H1 (cell line): ENCODE measurements at regions not wholly inside any gene's neighbourhood (a gene's known extent, or its start where the extent isn't known, plus 50 kb on each side); places are given as distances from the start of the nearest gene placed in this dataset.

Experiments used
- CTCF ChIA-PET: fragments of 300-600 bp; sonication (Branson Sonifier 250); formaldehyde crosslinking; loops from one replicate; lab custom pipeline; 2021; ENCODE audit not compliant: partially characterized antibody; lab: Charles Lee
- POLR2A ChIA-PET: fragments of 300-600 bp; sonication (Branson Sonifier 250); formaldehyde crosslinking; loops from one replicate; lab custom pipeline; 2021; ENCODE audit warnings: inconsistent platforms; ENCODE audit not compliant: partially characterized antibody; lab: Charles Lee
- DNase-seq, 2 experiments: peaks; one replicate each; pipeline versions ENCODE4 v3.0.0 to v3.0.0-alpha.2; 2010 to 2022; ENCODE audit warnings: low spot score in 2 of 2, low read depth in 1 of 2, mixed read lengths in 1 of 2
- FAIRE-seq: peaks from 2 replicates; lab custom pipeline; 2011; peaks lifted over from hg19 to GRCh38; lab: Jason Lieb, UNC
- H2AFZ ChIP-seq: 2 replicates; pipeline ENCODE4 v1.8.1; 2012; ENCODE audit warnings: low read length, inconsistent platforms
- H2AK5ac ChIP-seq: 2 replicates; pipeline ENCODE4 v1.6.1; 2013; ENCODE audit warnings: low read depth, low read length
- H2BK120ac ChIP-seq: replicated peaks from 2 replicates; pipeline ENCODE3; 2013; ENCODE audit warnings: low read depth, low read length, inconsistent platforms
- H2BK12ac ChIP-seq: 2 replicates; pipeline ENCODE4 v1.6.1; 2013; ENCODE audit warnings: low read depth, low read length
- H2BK15ac ChIP-seq: 2 replicates; pipeline ENCODE4 v1.6.1; 2013; ENCODE audit warnings: low read length
- H2BK20ac ChIP-seq: 2 replicates; pipeline ENCODE4 v1.6.1; 2013; ENCODE audit warnings: low read length
- H2BK5ac ChIP-seq: 2 replicates; pipeline ENCODE4 v1.6.1; 2013; ENCODE audit warnings: low read depth, low read length
- H3K14ac ChIP-seq: 2 replicates; pipeline ENCODE4 v1.6.1; 2013; ENCODE audit warnings: inconsistent platforms; ENCODE audit not compliant: insufficient read length
- H3K18ac ChIP-seq: 2 replicates; pipeline ENCODE4 v1.6.1; 2013; ENCODE audit warnings: low read length; ENCODE audit errors: extremely low read depth
- H3K23ac ChIP-seq: 2 replicates; pipeline ENCODE4 v1.6.1; 2013; ENCODE audit warnings: inconsistent platforms; ENCODE audit not compliant: insufficient read length
- H3K23me2 ChIP-seq: 2 replicates; pipeline ENCODE4 v1.6.1; 2013; ENCODE audit warnings: low read depth, low read length
- H3K27ac ChIP-seq: 2 replicates; pipeline ENCODE4 v1.6.1; 2011; ENCODE audit warnings: low read depth, low read length, inconsistent platforms
- H3K27me3 ChIP-seq, 4 experiments: replicated peaks in 1 of 4; 1 replicate in 1 of 4; 2 replicates in 3 of 4; pipeline versions ENCODE4 v1.6.1 to v1.8.1; 2011 to 2013; ENCODE audit warnings: low read length in 3 of 4, mild to moderate bottlenecking in 3 of 4, inconsistent platforms in 2 of 4, mixed read lengths in 2 of 4, moderate library complexity in 1 of 4; ENCODE audit not compliant: control insufficient read depth in 3 of 4, insufficient read depth in 3 of 4; ENCODE audit errors: extremely low read depth in 1 of 4
- H3K36me3 ChIP-seq, 4 experiments: 2 replicates each; pipeline versions ENCODE4 v1.6.1 to v1.8.1; 2011 to 2013; ENCODE audit warnings: mild to moderate bottlenecking in 4 of 4, low read length in 3 of 4, moderate library complexity in 2 of 4, control low read depth in 1 of 4, inconsistent platforms in 1 of 4; ENCODE audit not compliant: insufficient read depth in 4 of 4, control insufficient read depth in 2 of 4
- H3K4ac ChIP-seq: replicated peaks from 2 replicates; pipeline ENCODE3; 2013; ENCODE audit warnings: low read length, low read depth, mixed read lengths, inconsistent platforms; ENCODE audit not compliant: insufficient read length
- H3K4me1 ChIP-seq, 4 experiments: replicated peaks in 1 of 4; 1 replicate in 1 of 4; 2 replicates in 3 of 4; pipeline versions ENCODE4 v1.6.1 to v1.8.1; 2011 to 2013; ENCODE audit warnings: low read length in 3 of 4, inconsistent platforms in 2 of 4, mixed read lengths in 1 of 4; ENCODE audit not compliant: insufficient read depth in 4 of 4, control insufficient read depth in 3 of 4
- H3K4me2 ChIP-seq, 2 experiments: 2 replicates each; pipeline versions ENCODE4 v1.6.1 to v1.8.1; 2011 to 2013; ENCODE audit warnings: low read depth in 2 of 2, low read length in 2 of 2, control low read depth in 1 of 2, inconsistent platforms in 1 of 2, mild to moderate bottlenecking in 1 of 2; ENCODE audit not compliant: insufficient read depth in 1 of 2
- H3K4me3 ChIP-seq, 4 experiments: fragments of 200-600, 300-600 bp in 1 of 4; sonication (generic), shearing (Covaris generic), sonication (Bioruptor Twin) in 1 of 4; 2 replicates each; pipeline versions ENCODE4 v1.5.1 to v1.8.1; 2011 to 2016; ENCODE audit warnings: low read length in 4 of 4, low read depth in 3 of 4, control low read depth in 2 of 4, inconsistent platforms in 2 of 4, mild to moderate bottlenecking in 2 of 4, mixed read lengths in 1 of 4, moderate library complexity in 1 of 4; ENCODE audit not compliant: insufficient read depth in 2 of 4; ENCODE audit errors: extremely low read depth in 1 of 4
- H3K56ac ChIP-seq: replicated peaks from 2 replicates; pipeline ENCODE3; 2013; ENCODE audit warnings: low read depth, mild to moderate bottlenecking, mixed read lengths, low read length, inconsistent platforms; ENCODE audit not compliant: insufficient read length
- H3K79me1 ChIP-seq: 2 replicates; pipeline ENCODE4 v1.6.1; 2013; ENCODE audit warnings: low read depth, low read length, control low read depth
- H3K79me2 ChIP-seq, 2 experiments: 2 replicates each; pipeline versions ENCODE4 v1.6.1 to v1.8.1; 2012 to 2013; ENCODE audit warnings: low read length in 2 of 2, mild to moderate bottlenecking in 2 of 2, inconsistent platforms in 1 of 2; ENCODE audit not compliant: insufficient read depth in 2 of 2, control insufficient read depth in 1 of 2
- H3K9ac ChIP-seq, 4 experiments: replicated peaks in 1 of 4; 1 replicate in 1 of 4; 2 replicates in 3 of 4; pipeline versions ENCODE4 v1.6.1 to v1.8.1; 2011 to 2013; ENCODE audit warnings: low read depth in 3 of 4, low read length in 3 of 4, control low read depth in 2 of 4, mild to moderate bottlenecking in 2 of 4, moderate library complexity in 2 of 4, inconsistent platforms in 1 of 4; ENCODE audit errors: extremely low read depth in 1 of 4
- H3K9me3 ChIP-seq, 2 experiments: 2 replicates each; pipeline versions ENCODE4 v1.6.1 to v1.8.1; 2012 to 2013; ENCODE audit warnings: mild to moderate bottlenecking in 2 of 2, moderate library complexity in 2 of 2, control low read depth in 1 of 2, inconsistent platforms in 1 of 2, low read depth in 1 of 2, low read length in 1 of 2, mixed read lengths in 1 of 2; ENCODE audit not compliant: insufficient read depth in 2 of 2
- H4K20me1 ChIP-seq, 2 experiments: replicated peaks in 1 of 2; 2 replicates each; pipeline versions ENCODE3 to v1.8.1; 2011 to 2013; ENCODE audit warnings: inconsistent platforms in 2 of 2, low read length in 2 of 2, mild to moderate bottlenecking in 1 of 2; ENCODE audit not compliant: insufficient read depth in 2 of 2, control insufficient read depth in 1 of 2
- H4K5ac ChIP-seq: 2 replicates; pipeline ENCODE4 v1.6.1; 2013; ENCODE audit warnings: low read length, low read depth, mixed read lengths, inconsistent platforms; ENCODE audit not compliant: insufficient read length
- H4K8ac ChIP-seq: 2 replicates; pipeline ENCODE4 v1.8.0; 2013; ENCODE audit warnings: mild to moderate bottlenecking, moderate library complexity, low read length, inconsistent platforms; ENCODE audit not compliant: insufficient read depth; ENCODE audit errors: extremely low read depth
- H4K91ac ChIP-seq: replicated peaks from 2 replicates; pipeline ENCODE3; 2013; ENCODE audit warnings: low read length, mixed read lengths, inconsistent platforms; ENCODE audit not compliant: insufficient read length
- CHD1 ChIP-seq: IDR thresholded peaks from 2 replicates; pipeline ENCODE4 v1.6.1; 2012; ENCODE audit warnings: low read depth, low read length, improper control_type of control experiment
- CREB1 ChIP-seq: IDR thresholded peaks from 2 replicates; pipeline ENCODE4 v1.6.1; 2012; ENCODE audit warnings: inconsistent platforms
- EGR1 ChIP-seq: IDR thresholded peaks from 2 replicates; pipeline ENCODE4 v1.6.1; 2011; ENCODE audit warnings: low read depth, low read length, borderline replicate concordance
- KDM5A ChIP-seq: fragments of 200-600 bp; IDR thresholded peaks from 2 replicates; pipeline ENCODE4 v1.7.1; 2012; ENCODE audit warnings: mild to moderate bottlenecking, low read length, inconsistent platforms, mixed read lengths
- RNF2 ChIP-seq: fragments of 200-900, 300-1000 bp; sonication (generic); IDR thresholded peaks from 2 replicates; pipeline ENCODE4 v1.7.1; 2016; ENCODE audit warnings: borderline replicate concordance, low read depth, mild to moderate bottlenecking, antibody characterized with exemption, low read length; ENCODE audit not compliant: poor library complexity, severe bottlenecking; ENCODE audit errors: missing control alignments
- SIX5 ChIP-seq: IDR thresholded peaks from 2 replicates; pipeline ENCODE4 v1.6.1; 2011; ENCODE audit warnings: mild to moderate bottlenecking, low read depth, low read length
- SP4 ChIP-seq: IDR thresholded peaks from 2 replicates; pipeline ENCODE4 v1.6.1; 2012; ENCODE audit warnings: low read length, inconsistent platforms
- SRF ChIP-seq: IDR thresholded peaks from 2 replicates; pipeline ENCODE4 v1.6.1; 2011; ENCODE audit warnings: mild to moderate bottlenecking, low read depth, low read length, moderate library complexity
- TCF12 ChIP-seq: IDR thresholded peaks from 2 replicates; pipeline ENCODE4 v1.6.1; 2011; ENCODE audit warnings: low read depth, mild to moderate bottlenecking, low read length
- WGBS, 2 experiments: shearing (Covaris generic) in 1 of 2; methylation state at CpG; one replicate each; pipeline versions ENCODE4 v1.1.6 to v1.1.7; 2013 to 2015; ENCODE audit warnings: low lambda C conversion rate in 2 of 2, mixed read lengths in 2 of 2, inconsistent platforms in 1 of 2, low coverage in 1 of 2, missing lambda C conversion rate in 1 of 2; ENCODE audit not compliant: insufficient replicate concordance in 2 of 2, insufficient coverage in 1 of 2, insufficient read length in 1 of 2; ENCODE audit errors: extremely low coverage in 1 of 2, missing lambda C conversion rate in 1 of 2; 5-methylcytosine and 5-hydroxymethylcytosine counted together

DNA sequence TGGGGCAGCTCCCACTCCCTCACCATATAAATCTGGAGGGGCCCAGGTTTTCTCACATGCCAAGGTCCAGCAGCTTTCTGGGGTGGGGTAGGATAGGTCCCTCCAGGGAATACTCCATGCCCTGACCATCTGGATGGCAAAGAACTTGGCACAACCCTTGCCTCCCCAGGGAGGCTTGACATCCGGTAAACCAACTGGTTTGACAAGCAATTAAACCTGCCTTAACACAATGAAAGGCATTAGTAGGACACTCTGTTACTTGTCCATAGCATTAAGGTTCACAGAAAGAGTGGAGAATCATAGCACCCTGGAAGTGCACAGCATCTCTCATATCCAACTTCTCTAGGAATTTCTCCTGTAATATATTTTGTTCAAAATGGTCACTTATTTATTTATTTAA lies 63.9 kb upstream of the MAF start:
- H3K27me3 ChIP-seq, result no peaks in the 10 kb centered on the region
- no peak overlapping the region for H3K23ac ChIP-seq
- no peak for TF ChIP-seq EGR1
- no peak for TF ChIP-seq SIX5
- TF ChIP-seq TCF12, result no peak
- no peak for TF ChIP-seq RNF2
- no peak for TF ChIP-seq KDM5A
- TF ChIP-seq SP4, result no peak
- no peak for TF ChIP-seq CHD1
- TF ChIP-seq CREB1, result no peak
- no peak for TF ChIP-seq SRF
- TF ChIP-seq, all 59 proteins: peak for 0
- H2BK12ac ChIP-seq, result no peak overlapping the region
- 100% methylated on average over 1 of the region's 1 CpG; no CpG with 5 or more reads in 1 of the 2 experiments for WGBS, 2 experiments
- H3K79me2 ChIP-seq, result no peaks in the 10 kb centered on the region
- no peak overlapping the region for H3K27ac ChIP-seq
- H4K5ac ChIP-seq, result no peak overlapping the region
- FAIRE-seq (no peak), DNase-seq (no peak)
- H3K9me3 ChIP-seq, result no peaks in the 10 kb centered on the region; a peak in 2 of 4 replicates
- CTCF ChIA-PET, result no interaction called here
- H3K4me2 ChIP-seq, result no peak overlapping the region
- H3K79me1 ChIP-seq, result no peaks in the 10 kb centered on the region
- no peak overlapping the region for H3K14ac ChIP-seq
- no peak overlapping the region for H3K18ac ChIP-seq
- no peak overlapping the region for H3K4ac ChIP-seq
- no peak overlapping the region for H4K91ac ChIP-seq
- no peaks in the 10 kb centered on the region for H3K23me2 ChIP-seq
- H3K4me1 ChIP-seq, result no peaks in the 10 kb centered on the region
- H4K8ac ChIP-seq, result no peak overlapping the region
- H3K4me3 ChIP-seq, result no peak overlapping the region
- POLR2A ChIA-PET, result no interaction called here
- no peaks in the 10 kb centered on the region for H3K36me3 ChIP-seq
- no peak overlapping the region for H2BK15ac ChIP-seq
- no peak overlapping the region for H2BK120ac ChIP-seq
- no peak overlapping the region for H3K9ac ChIP-seq
- no peak overlapping the region for H2AFZ ChIP-seq
- H3K56ac ChIP-seq, result no peak overlapping the region
- H2BK20ac ChIP-seq, result no peak overlapping the region
- no peaks in the 10 kb centered on the region for H4K20me1 ChIP-seq
- no peak overlapping the region for H2BK5ac ChIP-seq
- H2AK5ac ChIP-seq, result no peak overlapping the region
